Keratinocyte (primary cell): ENCODE measurements at regions not wholly inside any gene's neighbourhood (a gene's known extent, or its start where the extent isn't known, plus 50 kb on each side); places are given as distances from the start of the nearest gene placed in this dataset.

Experiments
- DNase-seq: peaks from one replicate; pipeline ENCODE4 v3.0.0-alpha.2; 2011; ENCODE audit warnings: low read depth, missing footprints, low spot score
- FAIRE-seq: peaks from 2 replicates; lab custom pipeline; 2011; peaks lifted over from hg19 to GRCh38; lab: Jason Lieb, UNC
- H2AFZ ChIP-seq: 2 replicates; pipeline ENCODE4 v1.6.0; 2012; ENCODE audit warnings: low read length, control low read depth, inconsistent platforms; ENCODE audit not compliant: control insufficient read depth
- H3K27ac ChIP-seq: 2 replicates; pipeline ENCODE4 v1.5.1; 2011; ENCODE audit warnings: low read length; ENCODE audit not compliant: control insufficient read depth, insufficient read depth
- H3K27me3 ChIP-seq: 3 replicates; pipeline ENCODE4 v1.6.0; 2011; ENCODE audit warnings: low read length; ENCODE audit not compliant: control insufficient read depth, insufficient read depth; ENCODE audit errors: extremely low read depth
- H3K36me3 ChIP-seq, 2 experiments: 2 replicates in 1 of 2; 3 replicates in 1 of 2; pipeline ENCODE4 v1.5.1; 2011; ENCODE audit warnings: low read length in 2 of 2, mild to moderate bottlenecking in 1 of 2; ENCODE audit not compliant: control insufficient read depth in 2 of 2, insufficient read depth in 2 of 2; ENCODE audit errors: extremely low read depth in 1 of 2
- H3K4me1 ChIP-seq: 3 replicates; pipeline ENCODE4 v1.5.1; 2011; ENCODE audit warnings: low read length; ENCODE audit not compliant: control insufficient read depth, insufficient read depth; ENCODE audit errors: extremely low read depth
- H3K4me2 ChIP-seq: 3 replicates; pipeline ENCODE4 v1.6.0; 2011; ENCODE audit warnings: low read depth, low read length; ENCODE audit not compliant: control insufficient read depth, insufficient read depth; ENCODE audit errors: extremely low read depth
- H3K4me3 ChIP-seq, 3 experiments: fragments of 200-600 bp in 1 of 3; sonication (generic) in 1 of 3; 2 replicates in 2 of 3; 3 replicates in 1 of 3; pipeline ENCODE4 v1.5.1; 2011 to 2016; ENCODE audit warnings: low read length in 3 of 3, mild to moderate bottlenecking in 3 of 3, control low read depth in 2 of 3, inconsistent platforms in 1 of 3, low read depth in 1 of 3, mixed read lengths in 1 of 3, mixed run types in 1 of 3, moderate library complexity in 1 of 3; ENCODE audit not compliant: control insufficient read depth in 2 of 3, insufficient read depth in 2 of 3; ENCODE audit errors: extremely low read depth in 1 of 3
- H3K79me2 ChIP-seq: 2 replicates; pipeline ENCODE4 v1.6.0; 2012; ENCODE audit warnings: low read length; ENCODE audit not compliant: control insufficient read depth, insufficient read depth
- H3K9ac ChIP-seq: 3 replicates; pipeline ENCODE4 v1.6.0; 2011; ENCODE audit warnings: low read length; ENCODE audit not compliant: control insufficient read depth, insufficient read depth; ENCODE audit errors: extremely low read depth
- H3K9me1 ChIP-seq: 3 replicates; pipeline ENCODE4 v1.6.0; 2011; ENCODE audit warnings: low read length; ENCODE audit not compliant: control insufficient read depth, insufficient read depth; ENCODE audit errors: extremely low read depth
- H3K9me3 ChIP-seq: 2 replicates; pipeline ENCODE4 v1.5.1; 2012; ENCODE audit warnings: low read depth, low read length; ENCODE audit not compliant: control insufficient read depth
- H4K20me1 ChIP-seq: 3 replicates; pipeline ENCODE4 v1.6.0; 2011; ENCODE audit warnings: low read length; ENCODE audit not compliant: control insufficient read depth, insufficient read depth; ENCODE audit errors: extremely low read depth
- EZH2 ChIP-seq: IDR thresholded peaks from one replicate; pipeline ENCODE4 v1.6.1; 2012; ENCODE audit warnings: inconsistent platforms, mild to moderate bottlenecking, low read length, moderate library complexity
- dilution Hi-C: fragments of 300-500 bp; cut with MboI; formaldehyde crosslinking; loops from one replicate; pipeline ENCODE4 v1.7.0; 2020; ENCODE audit warnings: low sequenced_read_pairs; ENCODE audit not compliant: extremely low pct_ligation_motif_present
- TF ChIP-seq, protein P1 (sequence below), 3 experiments: IDR thresholded peaks in 1 of 3; conservative IDR thresholded peaks in 1 of 3; optimal IDR thresholded peaks in 1 of 3; 2 replicates in 2 of 3; 3 replicates in 1 of 3; pipeline versions ENCODE3 to v1.5.1; 2011; ENCODE audit warnings: low read length in 3 of 3, mild to moderate bottlenecking in 3 of 3, moderate library complexity in 2 of 3, control low read depth in 1 of 3, inconsistent platforms in 1 of 3; ENCODE audit not compliant: insufficient read depth in 2 of 3; ENCODE audit errors: extremely low read depth in 1 of 3

DNA sequence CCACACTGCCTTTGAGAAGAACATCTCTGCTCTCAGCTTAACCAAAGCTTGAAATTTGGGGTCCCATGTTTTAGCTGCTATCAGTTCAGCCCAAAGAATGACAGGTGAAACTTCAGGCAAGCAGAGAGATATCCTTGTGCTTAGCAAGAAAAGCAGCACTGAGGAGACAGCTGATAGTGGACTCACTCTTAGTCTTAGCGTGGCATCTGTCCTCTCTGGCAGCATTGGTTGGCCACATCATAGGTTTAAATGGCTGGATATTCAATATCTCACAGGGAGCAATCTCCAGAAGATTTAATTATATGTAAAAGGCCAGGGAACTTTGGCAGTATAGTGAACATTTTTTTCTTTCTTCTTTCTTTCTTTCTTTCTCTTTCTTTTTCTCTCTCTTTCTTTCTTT is 131.1 kb upstream of the SGK1 start:
- Histone ChIP-seq H3K9ac (peak overlapping the region; percentile 13), H3K36me3 (no peaks in the 10 kb centered on the region), H3K9me3 (no peaks in the 10 kb centered on the region), H3K27me3 (no peaks in the 10 kb centered on the region), H3K4me1 (peaks cover 41% of the 10 kb centered on the region), H3K9me1 (no peaks in the 10 kb centered on the region), H3K27ac (peak overlapping the region; percentile 82), H3K79me2 (no peaks in the 10 kb centered on the region), H2AFZ (no peak overlapping the region), H3K4me2 (no peak overlapping the region), H3K4me3 (no peak overlapping the region), H4K20me1 (no peaks in the 10 kb centered on the region)
- FAIRE-seq (no peak), DNase-seq (no peak)
- dilution Hi-C loops: no loop called here
- no peak for TF ChIP-seq EZH2
- TF ChIP-seq, protein P1, sequence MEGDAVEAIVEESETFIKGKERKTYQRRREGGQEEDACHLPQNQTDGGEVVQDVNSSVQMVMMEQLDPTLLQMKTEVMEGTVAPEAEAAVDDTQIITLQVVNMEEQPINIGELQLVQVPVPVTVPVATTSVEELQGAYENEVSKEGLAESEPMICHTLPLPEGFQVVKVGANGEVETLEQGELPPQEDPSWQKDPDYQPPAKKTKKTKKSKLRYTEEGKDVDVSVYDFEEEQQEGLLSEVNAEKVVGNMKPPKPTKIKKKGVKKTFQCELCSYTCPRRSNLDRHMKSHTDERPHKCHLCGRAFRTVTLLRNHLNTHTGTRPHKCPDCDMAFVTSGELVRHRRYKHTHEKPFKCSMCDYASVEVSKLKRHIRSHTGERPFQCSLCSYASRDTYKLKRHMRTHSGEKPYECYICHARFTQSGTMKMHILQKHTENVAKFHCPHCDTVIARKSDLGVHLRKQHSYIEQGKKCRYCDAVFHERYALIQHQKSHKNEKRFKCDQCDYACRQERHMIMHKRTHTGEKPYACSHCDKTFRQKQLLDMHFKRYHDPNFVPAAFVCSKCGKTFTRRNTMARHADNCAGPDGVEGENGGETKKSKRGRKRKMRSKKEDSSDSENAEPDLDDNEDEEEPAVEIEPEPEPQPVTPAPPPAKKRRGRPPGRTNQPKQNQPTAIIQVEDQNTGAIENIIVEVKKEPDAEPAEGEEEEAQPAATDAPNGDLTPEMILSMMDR (optimal IDR thresholded peaks at IDR 0.05 in 1 of 3, IDR thresholded peaks at IDR 0.05 in 1 of 3, conservative IDR thresholded peaks at IDR 0.05 in 1 of 3; ENCODE audit: extremely low read depth in 1 of 3, insufficient read depth in 2 of 3, low read length in 3 of 3): no peak

DNA sequence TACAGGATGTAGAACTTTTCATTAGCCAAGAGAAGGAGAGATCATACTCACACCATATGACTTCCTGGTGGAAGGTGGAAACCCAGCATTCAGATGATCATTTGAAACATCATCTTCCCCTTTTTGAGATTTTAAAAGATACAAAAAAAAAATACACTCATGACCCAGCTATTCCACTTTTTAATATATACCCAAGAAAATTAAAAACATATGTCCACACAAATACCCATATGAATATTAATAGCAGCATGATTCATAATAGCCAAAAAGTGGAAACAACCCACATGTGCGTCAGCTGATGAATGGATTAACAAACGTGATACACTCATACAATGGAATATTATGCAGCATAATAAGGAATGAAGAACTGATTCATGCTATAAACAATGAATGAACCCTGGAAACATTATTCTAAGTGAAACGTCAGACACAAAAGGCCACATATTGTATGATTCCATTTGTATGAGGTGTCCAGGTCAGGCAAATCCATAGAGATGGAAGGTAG is 130.0 kb upstream of the SGK1 start:
- peaks cover 31% of the 10 kb centered on the region for H3K4me1 ChIP-seq
- H3K36me3 ChIP-seq: no peaks in the 10 kb centered on the region
- H3K27ac ChIP-seq: peak overlapping the region; percentile 82
- dilution Hi-C loops: no loop called here
- no peaks in the 10 kb centered on the region for H3K27me3 ChIP-seq
- no peaks in the 10 kb centered on the region for H3K9me3 ChIP-seq
- FAIRE-seq: peak; percentile 91
- DNase-seq: peak; percentile 87
- peak overlapping the region; percentile 16 for H3K9ac ChIP-seq
- no peak for TF ChIP-seq EZH2
- TF ChIP-seq, protein P1 (optimal IDR thresholded peaks at IDR 0.05 in 1 of 3, IDR thresholded peaks at IDR 0.05 in 1 of 3, conservative IDR thresholded peaks at IDR 0.05 in 1 of 3; ENCODE audit: extremely low read depth in 1 of 3, insufficient read depth in 2 of 3, low read length in 3 of 3): no peak
- H2AFZ ChIP-seq: no peak overlapping the region
- peak overlapping the region; percentile 42 for H3K4me2 ChIP-seq
- H3K4me3 ChIP-seq: no peak overlapping the region
- no peaks in the 10 kb centered on the region for H3K9me1 ChIP-seq
- H3K79me2 ChIP-seq: no peaks in the 10 kb centered on the region
- H4K20me1 ChIP-seq: no peaks in the 10 kb centered on the region
